WTC11 (cell line): ENCODE measurements at regions not wholly inside any gene's neighbourhood (a gene's known extent, or its start where the extent isn't known, plus 50 kb on each side); places are given as distances from the start of the nearest gene placed in this dataset.

Source experiments
- KAT7 ChIP-seq: sonication (generic); formaldehyde crosslinking; IDR thresholded peaks from 2 replicates; pipeline ENCODE4 v1.8.1; 2023; ENCODE audit warnings: missing genetic modification reagents, mild to moderate bottlenecking, borderline replicate concordance
- NR2C2 ChIP-seq: sonication (generic); formaldehyde crosslinking; IDR thresholded peaks from 2 replicates; pipeline ENCODE4 v1.8.0; 2022; ENCODE audit warnings: mild to moderate bottlenecking, missing genetic modification reagents
- TEAD4 ChIP-seq: sonication (generic); formaldehyde crosslinking; IDR thresholded peaks from 2 replicates; pipeline ENCODE4 v1.8.0; 2022; ENCODE audit warnings: mild to moderate bottlenecking, missing genetic modification reagents
- TF ChIP-seq, protein P1 (sequence below): fragments of 200-600 bp; IDR thresholded peaks from 2 replicates; pipeline ENCODE4 v1.8.0; 2022; ENCODE audit warnings: antibody characterized with exemption
- TF ChIP-seq, protein P2 (sequence below): sonication (generic); formaldehyde crosslinking; IDR thresholded peaks from 2 replicates; pipeline ENCODE4 v1.8.0; 2022; ENCODE audit warnings: mild to moderate bottlenecking, missing genetic modification reagents
- TF ChIP-seq, protein P3 (sequence below): sonication (generic); formaldehyde crosslinking; IDR thresholded peaks from 2 replicates; pipeline ENCODE4 v1.8.0; 2022; ENCODE audit warnings: mild to moderate bottlenecking, missing genetic modification reagents

DNA sequence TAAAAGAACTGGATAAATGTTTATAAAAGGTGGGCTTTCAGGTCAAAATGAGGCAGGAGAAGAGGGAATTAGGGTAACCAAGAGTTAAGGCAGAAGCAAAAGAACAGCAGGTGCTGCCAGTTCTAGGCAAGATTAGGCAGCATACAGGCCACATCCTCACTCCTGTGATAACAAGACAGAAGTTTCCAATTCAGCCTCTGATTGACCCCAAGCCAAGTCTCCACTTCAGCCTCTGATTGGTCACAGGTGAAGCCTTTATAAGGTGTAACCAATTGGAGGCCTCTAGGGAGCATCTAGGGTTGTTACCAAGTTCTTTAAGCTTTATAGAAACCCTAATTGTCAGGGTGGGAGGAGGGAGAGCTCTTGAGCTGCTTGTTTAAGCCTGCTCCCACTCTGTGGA lies 160.8 kb downstream of the MATN1 start:
- TF ChIP-seq, protein P1, sequence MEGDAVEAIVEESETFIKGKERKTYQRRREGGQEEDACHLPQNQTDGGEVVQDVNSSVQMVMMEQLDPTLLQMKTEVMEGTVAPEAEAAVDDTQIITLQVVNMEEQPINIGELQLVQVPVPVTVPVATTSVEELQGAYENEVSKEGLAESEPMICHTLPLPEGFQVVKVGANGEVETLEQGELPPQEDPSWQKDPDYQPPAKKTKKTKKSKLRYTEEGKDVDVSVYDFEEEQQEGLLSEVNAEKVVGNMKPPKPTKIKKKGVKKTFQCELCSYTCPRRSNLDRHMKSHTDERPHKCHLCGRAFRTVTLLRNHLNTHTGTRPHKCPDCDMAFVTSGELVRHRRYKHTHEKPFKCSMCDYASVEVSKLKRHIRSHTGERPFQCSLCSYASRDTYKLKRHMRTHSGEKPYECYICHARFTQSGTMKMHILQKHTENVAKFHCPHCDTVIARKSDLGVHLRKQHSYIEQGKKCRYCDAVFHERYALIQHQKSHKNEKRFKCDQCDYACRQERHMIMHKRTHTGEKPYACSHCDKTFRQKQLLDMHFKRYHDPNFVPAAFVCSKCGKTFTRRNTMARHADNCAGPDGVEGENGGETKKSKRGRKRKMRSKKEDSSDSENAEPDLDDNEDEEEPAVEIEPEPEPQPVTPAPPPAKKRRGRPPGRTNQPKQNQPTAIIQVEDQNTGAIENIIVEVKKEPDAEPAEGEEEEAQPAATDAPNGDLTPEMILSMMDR, result no peak
- TF ChIP-seq, protein P2, sequence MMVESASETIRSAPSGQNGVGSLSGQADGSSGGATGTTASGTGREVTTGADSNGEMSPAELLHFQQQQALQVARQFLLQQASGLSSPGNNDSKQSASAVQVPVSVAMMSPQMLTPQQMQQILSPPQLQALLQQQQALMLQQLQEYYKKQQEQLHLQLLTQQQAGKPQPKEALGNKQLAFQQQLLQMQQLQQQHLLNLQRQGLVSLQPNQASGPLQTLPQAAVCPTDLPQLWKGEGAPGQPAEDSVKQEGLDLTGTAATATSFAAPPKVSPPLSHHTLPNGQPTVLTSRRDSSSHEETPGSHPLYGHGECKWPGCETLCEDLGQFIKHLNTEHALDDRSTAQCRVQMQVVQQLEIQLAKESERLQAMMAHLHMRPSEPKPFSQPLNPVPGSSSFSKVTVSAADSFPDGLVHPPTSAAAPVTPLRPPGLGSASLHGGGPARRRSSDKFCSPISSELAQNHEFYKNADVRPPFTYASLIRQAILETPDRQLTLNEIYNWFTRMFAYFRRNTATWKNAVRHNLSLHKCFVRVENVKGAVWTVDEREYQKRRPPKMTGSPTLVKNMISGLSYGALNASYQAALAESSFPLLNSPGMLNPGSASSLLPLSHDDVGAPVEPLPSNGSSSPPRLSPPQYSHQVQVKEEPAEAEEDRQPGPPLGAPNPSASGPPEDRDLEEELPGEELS (CRISPR knock-in tag), result no peak
- TF ChIP-seq TEAD4 (CRISPR knock-in tag) (no peak), NR2C2 (CRISPR knock-in tag) (no peak), KAT7 (CRISPR knock-in tag) (no peak)
- TF ChIP-seq, protein P3, sequence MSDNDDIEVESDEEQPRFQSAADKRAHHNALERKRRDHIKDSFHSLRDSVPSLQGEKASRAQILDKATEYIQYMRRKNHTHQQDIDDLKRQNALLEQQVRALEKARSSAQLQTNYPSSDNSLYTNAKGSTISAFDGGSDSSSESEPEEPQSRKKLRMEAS, result no peak
